ENCODE measurements at regions not wholly inside any gene's neighbourhood (a gene's known extent, or its start where the extent isn't known, plus 50 kb on each side); places are given as distances from the start of the nearest gene placed in this dataset.

GRCh38 chr11:45440111-45440510, 154.0 kb upstream of the SYT13 start:
- DNase-seq (ENCODE audit: low spot score): no peak

- no peak for DNase-seq (ENCODE audit: low spot score)
Measured at GRCh38 chr11:45436966-45437365, 150.8 kb upstream of the SYT13 start.

GRCh38 chr11:45436118-45436517, 150.0 kb upstream of the SYT13 start:
- no peak for DNase-seq (ENCODE audit: low spot score)

GRCh38 chr11:45435706-45436105, 149.6 kb upstream of the SYT13 start:
- DNase-seq (ENCODE audit: low spot score): no peak

GRCh38 chr11:45432910-45433309, 146.8 kb upstream of the SYT13 start:
- DNase-seq (ENCODE audit: low spot score): no peak

- no peak for DNase-seq (ENCODE audit: low spot score)
Measured at GRCh38 chr11:45432100-45432499, 146.0 kb upstream of the SYT13 start.

- DNase-seq (ENCODE audit: low spot score): no peak
Measured at GRCh38 chr11:45431046-45432018, 145.2 kb upstream of the SYT13 start.

- DNase-seq (ENCODE audit: low spot score): no peak
Measured at GRCh38 chr11:45430361-45430760, 144.2 kb upstream of the SYT13 start.

GRCh38 chr11:45429719-45430118, 143.6 kb upstream of the SYT13 start:
- no peak for DNase-seq (ENCODE audit: low spot score)

- no peak for DNase-seq (ENCODE audit: low spot score)
Measured at GRCh38 chr11:45428541-45429230, 142.5 kb upstream of the SYT13 start.

- no peak for DNase-seq (ENCODE audit: low spot score)
Measured at GRCh38 chr11:45428116-45428515, 142.0 kb upstream of the SYT13 start.

- DNase-seq (ENCODE audit: low spot score): no peak
Measured at GRCh38 chr11:45424411-45425180, 138.5 kb upstream of the SYT13 start.

- DNase-seq (ENCODE audit: low spot score): peak; percentile 20
Measured at GRCh38 chr11:45423475-45424120, 137.5 kb upstream of the SYT13 start.

GRCh38 chr11:45423036-45423435, 136.9 kb upstream of the SYT13 start:
- DNase-seq (ENCODE audit: low spot score): no peak

GRCh38 chr11:45414088-45414487, 127.9 kb upstream of the SYT13 start:
- no peak for DNase-seq (ENCODE audit: low spot score)

- no peak for DNase-seq (ENCODE audit: low spot score)
Measured at GRCh38 chr11:45413156-45413858, 127.2 kb upstream of the SYT13 start.

GRCh38 chr11:45412521-45412920, 126.4 kb upstream of the SYT13 start:
- DNase-seq (ENCODE audit: low spot score): no peak

- DNase-seq (ENCODE audit: low spot score): no peak
Measured at GRCh38 chr11:45412051-45412471, 125.9 kb upstream of the SYT13 start.

- no peak for DNase-seq (ENCODE audit: low spot score)
Measured at GRCh38 chr11:45411228-45411946, 125.2 kb upstream of the SYT13 start.

- no peak for DNase-seq (ENCODE audit: low spot score)
Measured at GRCh38 chr11:45410391-45411227, 124.5 kb upstream of the SYT13 start.

Measured in putamen (tissue), 1 donor.